Lower leg skin (tissue), 3 donors: ENCODE measurements at regions not wholly inside any gene's neighbourhood (a gene's known extent, or its start where the extent isn't known, plus 50 kb on each side); places are given as distances from the start of the nearest gene placed in this dataset.

Source experiments
- CTCF ChIP-seq, 3 donors: fragments of 450-650 bp; IDR thresholded peaks; one replicate each; pipeline ENCODE4 v1.5.1; 2016; ENCODE audit warnings: antibody characterized with exemption in 3 of 3, mild to moderate bottlenecking in 3 of 3, moderate library complexity in 2 of 3
- POLR2A ChIP-seq, 2 donors: fragments of 450-650 bp; IDR thresholded peaks; one replicate each; pipeline ENCODE4 v1.6.1; 2016 to 2017; ENCODE audit warnings: antibody characterized with exemption in 2 of 2, mild to moderate bottlenecking in 1 of 2, moderate library complexity in 1 of 2

- no peak for TF ChIP-seq CTCF (IDR thresholded peaks at IDR 0.05)
- TF ChIP-seq POLR2A (IDR thresholded peaks at IDR 0.05): no peak
Observed at GRCh38 chr2:209307161-209308001, 116.5 kb upstream of the MAP2 start.
